RWPE1 (cell line): ENCODE measurements at regions not wholly inside any gene's neighbourhood (a gene's known extent, or its start where the extent isn't known, plus 50 kb on each side); places are given as distances from the start of the nearest gene placed in this dataset.
"Not testable (repeated sequence)": the region's sequence is repeated elsewhere in the genome, so short reads cannot be mapped to it uniquely, and the experiment has no call there.

Experiments
- CTCF ChIA-PET: fragments of 350-600 bp; sonication (Branson Sonifier 250); formaldehyde crosslinking; extraction: SDS; loops from one replicate; lab custom pipeline; 2021; lab: Yijun Ruan, JAX
- POLR2A ChIA-PET: fragments of 400-600 bp; formaldehyde crosslinking; extraction: SDS; loops from one replicate; lab custom pipeline; 2020; ENCODE audit warnings: antibody characterized with exemption; ENCODE audit not compliant: low non-redundant PET; lab: Yijun Ruan, JAX
- DNase-seq: peaks from one replicate; pipeline ENCODE4 v3.0.0; 2012; ENCODE audit warnings: low spot score
- H3K27ac ChIP-seq: fragments of 450-650 bp; 2 replicates; pipeline ENCODE4 v1.5.1; 2017
- TF ChIP-seq, protein P1 (sequence below): fragments of 450-650 bp; conservative IDR thresholded peaks from 2 replicates; pipeline ENCODE4 v1.5.1; 2017; ENCODE audit warnings: low read depth, mild to moderate bottlenecking

DNA sequence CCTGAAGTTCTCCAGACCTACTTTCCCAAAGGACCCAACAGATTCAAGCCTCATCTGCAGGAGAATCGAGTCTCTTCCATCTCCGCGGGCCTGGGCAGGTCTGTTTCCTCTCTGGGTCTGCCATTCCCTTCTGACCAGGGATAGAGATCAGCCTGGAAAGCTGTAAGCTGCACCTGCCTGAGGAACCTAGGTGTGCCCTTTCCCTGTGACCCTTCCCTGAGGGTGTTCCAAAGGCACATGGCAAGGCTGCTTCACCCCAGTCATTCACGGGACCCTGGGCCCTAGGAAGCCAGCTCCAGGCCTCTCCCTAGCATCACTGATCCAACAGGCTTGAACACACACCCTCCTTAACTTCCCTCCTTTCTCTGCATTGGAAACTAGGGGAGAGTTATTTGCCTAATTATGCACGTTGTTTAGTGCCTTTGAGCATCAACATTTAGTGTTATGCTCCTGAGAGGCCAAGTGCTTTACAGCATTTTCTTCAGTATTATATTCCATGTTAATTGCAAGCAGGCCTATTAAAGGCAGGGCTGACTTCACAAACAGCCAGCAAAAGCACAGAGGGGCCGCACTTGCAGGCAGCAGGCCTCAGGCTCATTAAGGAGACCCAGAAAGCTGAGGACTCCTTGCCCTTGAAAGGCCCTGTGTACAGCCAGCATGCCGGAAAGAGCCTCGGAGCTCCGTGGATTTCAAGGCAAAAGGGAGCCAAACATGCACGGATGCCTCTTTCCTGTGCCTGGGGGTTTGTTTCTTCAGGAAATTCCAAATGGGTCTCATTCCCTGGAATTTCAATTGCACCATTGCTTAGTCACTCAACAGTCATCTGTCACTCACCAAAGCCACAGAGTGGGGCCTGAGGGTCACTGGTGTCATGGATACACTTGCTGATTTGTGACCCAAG, 91.0 kb upstream of the FAM20C start:
- ChIA-PET CTCF (interaction anchor here (1.3 kb wide), 1 partner anchor 90 kb away, joined by 4 read pairs; no protein-coding TSS in a partner anchor), POLR2A (no interaction called here)
- TF ChIP-seq, protein P1, sequence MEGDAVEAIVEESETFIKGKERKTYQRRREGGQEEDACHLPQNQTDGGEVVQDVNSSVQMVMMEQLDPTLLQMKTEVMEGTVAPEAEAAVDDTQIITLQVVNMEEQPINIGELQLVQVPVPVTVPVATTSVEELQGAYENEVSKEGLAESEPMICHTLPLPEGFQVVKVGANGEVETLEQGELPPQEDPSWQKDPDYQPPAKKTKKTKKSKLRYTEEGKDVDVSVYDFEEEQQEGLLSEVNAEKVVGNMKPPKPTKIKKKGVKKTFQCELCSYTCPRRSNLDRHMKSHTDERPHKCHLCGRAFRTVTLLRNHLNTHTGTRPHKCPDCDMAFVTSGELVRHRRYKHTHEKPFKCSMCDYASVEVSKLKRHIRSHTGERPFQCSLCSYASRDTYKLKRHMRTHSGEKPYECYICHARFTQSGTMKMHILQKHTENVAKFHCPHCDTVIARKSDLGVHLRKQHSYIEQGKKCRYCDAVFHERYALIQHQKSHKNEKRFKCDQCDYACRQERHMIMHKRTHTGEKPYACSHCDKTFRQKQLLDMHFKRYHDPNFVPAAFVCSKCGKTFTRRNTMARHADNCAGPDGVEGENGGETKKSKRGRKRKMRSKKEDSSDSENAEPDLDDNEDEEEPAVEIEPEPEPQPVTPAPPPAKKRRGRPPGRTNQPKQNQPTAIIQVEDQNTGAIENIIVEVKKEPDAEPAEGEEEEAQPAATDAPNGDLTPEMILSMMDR, result no peak
- peak overlapping the region; percentile 63 for H3K27ac ChIP-seq
- DNase-seq, result peak; percentile 86

GRCh38 chr7:102047-102711, 90.2 kb upstream of the FAM20C start:
- peak overlapping the region; percentile 63 for H3K27ac ChIP-seq
- ChIA-PET POLR2A (no interaction called here), CTCF (no interaction called here)
- DNase-seq, result no peak
- TF ChIP-seq, protein P1, result no peak

GRCh38 chr7:102721-103120, 89.7 kb upstream of the FAM20C start:
- POLR2A ChIA-PET, result no interaction called here
- peak overlapping the region; percentile 63 for H3K27ac ChIP-seq
- CTCF ChIA-PET, result no interaction called here
- TF ChIP-seq, protein P1, result no peak
- DNase-seq, result no peak

- H3K27ac ChIP-seq, DNase-seq, CTCF ChIA-PET, POLR2A ChIA-PET: not testable (repeated sequence)
Measured at GRCh38 chr7:103981-104380, 88.4 kb upstream of the FAM20C start.

DNA sequence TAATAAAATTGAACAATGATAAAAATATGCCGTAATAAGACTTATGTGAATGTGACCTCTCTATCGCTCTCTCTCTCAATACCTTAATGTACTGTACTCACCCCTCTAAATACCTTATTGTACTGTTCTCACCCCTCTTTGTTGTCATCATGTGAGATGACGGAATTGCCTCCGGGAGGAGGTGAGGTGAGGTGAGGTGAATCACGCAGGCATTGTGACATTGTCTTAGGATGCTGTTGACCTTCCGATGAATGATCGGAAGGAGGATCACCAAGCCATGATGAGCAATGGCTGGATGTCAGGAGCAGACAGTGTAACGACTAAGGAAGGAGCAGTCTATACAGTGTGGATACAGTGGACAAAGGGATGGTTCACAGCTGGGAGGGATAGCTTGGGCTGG, 87.4 kb upstream of the FAM20C start:
- TF ChIP-seq, protein P1, result no peak
- peak; percentile 46 for DNase-seq
- no peak overlapping the region for H3K27ac ChIP-seq
- ChIA-PET CTCF (no interaction called here), POLR2A (no interaction called here)

DNA sequence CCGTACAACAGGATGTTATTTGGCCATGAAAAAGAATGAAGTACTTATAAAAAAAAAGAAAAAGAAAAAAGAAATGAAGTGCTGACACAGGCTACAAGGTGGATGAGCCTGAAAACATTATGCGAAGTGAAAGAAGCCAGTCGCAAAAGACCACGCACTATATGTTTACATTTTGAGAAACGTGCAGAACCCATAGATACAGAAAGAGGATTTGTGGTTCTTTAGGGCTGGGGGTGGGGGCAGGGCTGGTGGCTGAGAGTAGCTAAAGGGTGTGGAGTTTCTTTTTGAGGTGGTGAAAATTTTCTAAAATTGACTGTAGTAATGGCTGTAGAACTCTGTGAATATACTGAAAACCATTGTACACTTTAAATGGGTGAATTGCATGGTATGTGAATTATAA, 86.0 kb upstream of the FAM20C start:
- CTCF ChIA-PET, result no interaction called here
- DNase-seq, result no peak
- TF ChIP-seq, protein P1, result no peak
- no peak overlapping the region for H3K27ac ChIP-seq
- POLR2A ChIA-PET, result no interaction called here

DNA sequence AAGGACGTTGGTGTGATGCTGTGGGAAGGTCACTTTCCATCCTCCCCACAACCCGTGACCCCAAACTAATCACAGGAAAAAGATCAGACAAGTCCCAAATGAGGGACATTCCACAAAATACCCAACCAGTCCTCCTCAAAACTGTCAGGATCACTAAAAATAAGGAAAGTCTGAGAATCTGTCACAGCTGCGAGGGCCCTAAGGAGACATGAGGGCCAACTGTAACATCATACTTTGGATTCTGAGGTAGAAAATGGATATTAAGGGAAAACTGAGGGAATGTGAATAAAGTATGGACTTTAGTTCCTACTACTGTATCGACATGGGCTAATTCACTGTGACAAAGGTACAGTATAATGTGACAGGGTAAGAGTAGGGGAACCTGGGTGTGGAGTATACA, 85.1 kb upstream of the FAM20C start:
- TF ChIP-seq, protein P1, result no peak
- POLR2A ChIA-PET, result no interaction called here
- no peak for DNase-seq
- CTCF ChIA-PET, result no interaction called here
- no peak overlapping the region for H3K27ac ChIP-seq
